Upper lobe of left lung (tissue), 4 donors: ENCODE measurements at regions not wholly inside any gene's neighbourhood (a gene's known extent, or its start where the extent isn't known, plus 50 kb on each side); places are given as distances from the start of the nearest gene placed in this dataset.

Experiments
- CTCF ChIP-seq, 6 experiments: fragments of 450-650 bp in 4 of 6; fragments of 200-600 bp in 2 of 6; sonication (generic) in 2 of 6; IDR thresholded peaks; one replicate each; pipeline ENCODE4 v1.5.1; 2016 to 2019; ENCODE audit warnings: antibody characterized with exemption in 6 of 6
- EP300 ChIP-seq, 4 donors: sonication (generic); formaldehyde crosslinking; IDR thresholded peaks; one replicate each; pipeline ENCODE4 v1.5.1; 2017; ENCODE audit warnings: antibody characterized with exemption in 4 of 4, control low read depth in 2 of 4
- POLR2A ChIP-seq, 4 donors: fragments of 450-650 bp; IDR thresholded peaks; one replicate each; pipeline ENCODE4 v1.5.1; 2016 to 2017; ENCODE audit warnings: antibody characterized with exemption in 4 of 4, mild to moderate bottlenecking in 2 of 4
- POLR2AphosphoS5 ChIP-seq, 2 donors: sonication (generic); formaldehyde crosslinking; IDR thresholded peaks; one replicate each; pipeline ENCODE4 v1.5.1; 2017; ENCODE audit warnings: antibody characterized with exemption in 2 of 2

GRCh38 chr11:100562128-100562527, 125.0 kb upstream of the ARHGAP42 start:
- TF ChIP-seq CTCF (IDR thresholded peaks at IDR 0.05), result no peak
- no peak for TF ChIP-seq POLR2AphosphoS5 (IDR thresholded peaks at IDR 0.05)
- no peak for TF ChIP-seq POLR2A (IDR thresholded peaks at IDR 0.05)
- TF ChIP-seq EP300 (IDR thresholded peaks at IDR 0.05), result no peak
